AG04450 (cell line): ENCODE measurements at regions not wholly inside any gene's neighbourhood (a gene's known extent, or its start where the extent isn't known, plus 50 kb on each side); places are given as distances from the start of the nearest gene placed in this dataset.

Source experiments
- CTCF ChIA-PET: fragments of 300-600, 350-600 bp; formaldehyde crosslinking; extraction: SDS; loops from one replicate; lab custom pipeline; 2022; ENCODE audit warnings: antibody characterized with exemption, inconsistent platforms; lab: Charles Lee
- POLR2A ChIA-PET: fragments of 350-600 bp; formaldehyde crosslinking; extraction: SDS; loops from one replicate; lab custom pipeline; 2021; ENCODE audit warnings: antibody characterized with exemption, inconsistent platforms; lab: Yijun Ruan, JAX
- DNase-seq: peaks from one replicate; pipeline ENCODE4 v3.0.0-alpha.2; 2011; ENCODE audit warnings: low read depth, low spot score
- H3K27ac ChIP-seq: one replicate; pipeline ENCODE4 v1.5.1; 2012; ENCODE audit warnings: low read depth, low read length, control low read depth
- H3K27me3 ChIP-seq: one replicate; pipeline ENCODE4 v1.6.0; 2012; ENCODE audit warnings: low read length; ENCODE audit not compliant: control insufficient read depth, insufficient read depth
- H3K4me3 ChIP-seq: 2 replicates; pipeline ENCODE4 v1.5.1; 2011; ENCODE audit warnings: mild to moderate bottlenecking, low read depth, low read length, control low read depth
- H3K9me3 ChIP-seq: 2 replicates; pipeline ENCODE4 v1.5.1; 2012; ENCODE audit warnings: low read length; ENCODE audit not compliant: control insufficient read depth, insufficient read depth
- CTCF ChIP-seq: IDR thresholded peaks from 2 replicates; pipeline ENCODE4 v1.5.1; 2011; ENCODE audit warnings: low read depth, low read length, control low read depth, inconsistent platforms

- Histone ChIP-seq H3K27ac (no peak overlapping the region), H3K27me3 (no peaks in the 10 kb centered on the region), H3K9me3 (no peaks in the 10 kb centered on the region), H3K4me3 (no peak overlapping the region)
- CTCF ChIA-PET: interaction anchor here (1.3 kb wide), 1 partner anchor 9 kb away, joined by 3 read pairs; no protein-coding TSS in a partner anchor
- TF ChIP-seq CTCF: no peak
- DNase-seq: no peak
- POLR2A ChIA-PET: no interaction called here
Observed at GRCh38 chr1:232249339-232249738, 380.6 kb downstream of the SIPA1L2 start.

GRCh38 chr1:232248276-232248820, 381.6 kb downstream of the SIPA1L2 start:
- Histone ChIP-seq H3K9me3 (no peaks in the 10 kb centered on the region), H3K27me3 (no peaks in the 10 kb centered on the region), H3K4me3 (no peak overlapping the region), H3K27ac (no peak overlapping the region)
- TF ChIP-seq CTCF: no peak
- ChIA-PET POLR2A (no interaction called here), CTCF (interaction anchor here (1.3 kb wide), 1 partner anchor 8 kb away, joined by 3 read pairs; no protein-coding TSS in a partner anchor)
- DNase-seq: no peak

GRCh38 chr1:232247669-232248068, 382.3 kb downstream of the SIPA1L2 start:
- POLR2A ChIA-PET: no interaction called here
- Histone ChIP-seq H3K4me3 (no peak overlapping the region), H3K27ac (no peak overlapping the region), H3K27me3 (no peaks in the 10 kb centered on the region), H3K9me3 (no peaks in the 10 kb centered on the region)
- DNase-seq: no peak
- CTCF ChIA-PET: no interaction called here
- no peak for TF ChIP-seq CTCF

GRCh38 chr1:232244426-232244825, 385.5 kb downstream of the SIPA1L2 start:
- TF ChIP-seq CTCF: no peak
- POLR2A ChIA-PET: interaction anchor here (0.6 kb wide), 1 partner anchor 84 kb away, joined by 5 read pairs; no protein-coding TSS in a partner anchor
- Histone ChIP-seq H3K9me3 (no peaks in the 10 kb centered on the region), H3K27me3 (no peaks in the 10 kb centered on the region), H3K27ac (no peak overlapping the region), H3K4me3 (no peak overlapping the region)
- DNase-seq: no peak
- CTCF ChIA-PET: no interaction called here

- no peak for TF ChIP-seq CTCF
- POLR2A ChIA-PET: no interaction called here
- no peak overlapping the region for H3K27ac ChIP-seq
- H3K4me3 ChIP-seq: no peak overlapping the region
- H3K27me3 ChIP-seq: peaks cover 5% of the 10 kb centered on the region
- CTCF ChIA-PET: interaction anchor here (1.3 kb wide), 1 partner anchor 9 kb away, joined by 3 read pairs; no protein-coding TSS in a partner anchor
- DNase-seq: no peak
- H3K9me3 ChIP-seq: no peaks in the 10 kb centered on the region
Observed at GRCh38 chr1:232239998-232240397, 389.9 kb downstream of the SIPA1L2 start.
